SH-SY5Y (cell line): ENCODE measurements at regions not wholly inside any gene's neighbourhood (a gene's known extent, or its start where the extent isn't known, plus 50 kb on each side); places are given as distances from the start of the nearest gene placed in this dataset.

Source experiments
- GATA2 ChIP-seq: IDR thresholded peaks from 2 replicates; pipeline ENCODE4 v1.6.1; 2011; ENCODE audit warnings: mild to moderate bottlenecking, low read depth, low read length
- GATA3 ChIP-seq: IDR thresholded peaks from 2 replicates; pipeline ENCODE4 v1.6.1; 2011; ENCODE audit warnings: low read depth, mild to moderate bottlenecking, low read length, moderate library complexity

DNA sequence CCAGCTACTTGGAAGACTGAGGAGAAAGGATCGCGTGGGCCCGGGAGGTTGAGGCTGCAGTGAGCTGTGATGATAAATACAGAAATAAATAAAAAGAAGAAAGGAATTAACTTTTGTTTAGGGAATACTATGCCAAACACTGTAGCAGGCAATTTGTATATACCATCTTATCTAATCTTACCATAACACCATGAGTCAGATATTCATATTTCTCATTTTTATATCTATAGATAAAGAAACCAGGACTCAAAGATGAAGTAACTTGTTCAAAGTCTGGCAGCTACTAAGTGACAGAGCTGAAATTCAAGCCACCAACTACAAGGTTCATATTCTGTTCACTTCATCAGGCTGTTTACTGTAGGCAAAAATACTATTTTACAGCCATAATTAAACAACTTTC is 119.2 kb upstream of the SLC39A10 start:
- TF ChIP-seq GATA3 (no peak), GATA2 (no peak)
